ENCODE measurements at regions not wholly inside any gene's neighbourhood (a gene's known extent, or its start where the extent isn't known, plus 50 kb on each side); places are given as distances from the start of the nearest gene placed in this dataset.

DNA sequence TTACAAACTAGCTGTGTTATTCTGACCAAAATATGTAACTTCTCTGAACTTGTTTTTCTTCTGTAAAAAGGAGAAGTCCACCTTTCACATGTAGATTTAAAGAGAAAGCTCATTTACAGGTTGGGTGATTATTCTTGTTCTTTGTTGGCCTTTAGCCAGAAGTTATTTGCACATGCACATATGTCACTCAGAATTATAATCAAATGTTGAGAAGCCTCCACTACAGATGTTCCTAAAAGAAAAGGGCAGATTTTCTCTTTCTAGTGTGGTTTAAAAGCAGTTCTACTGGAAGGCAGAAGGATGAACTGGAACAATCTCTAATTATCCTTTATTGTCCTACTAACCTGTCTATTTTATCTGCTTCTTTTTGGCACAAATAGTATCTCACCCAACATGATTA is 209.8 kb upstream of the ELAVL2 start:
- TF ChIP-seq, protein P1, sequence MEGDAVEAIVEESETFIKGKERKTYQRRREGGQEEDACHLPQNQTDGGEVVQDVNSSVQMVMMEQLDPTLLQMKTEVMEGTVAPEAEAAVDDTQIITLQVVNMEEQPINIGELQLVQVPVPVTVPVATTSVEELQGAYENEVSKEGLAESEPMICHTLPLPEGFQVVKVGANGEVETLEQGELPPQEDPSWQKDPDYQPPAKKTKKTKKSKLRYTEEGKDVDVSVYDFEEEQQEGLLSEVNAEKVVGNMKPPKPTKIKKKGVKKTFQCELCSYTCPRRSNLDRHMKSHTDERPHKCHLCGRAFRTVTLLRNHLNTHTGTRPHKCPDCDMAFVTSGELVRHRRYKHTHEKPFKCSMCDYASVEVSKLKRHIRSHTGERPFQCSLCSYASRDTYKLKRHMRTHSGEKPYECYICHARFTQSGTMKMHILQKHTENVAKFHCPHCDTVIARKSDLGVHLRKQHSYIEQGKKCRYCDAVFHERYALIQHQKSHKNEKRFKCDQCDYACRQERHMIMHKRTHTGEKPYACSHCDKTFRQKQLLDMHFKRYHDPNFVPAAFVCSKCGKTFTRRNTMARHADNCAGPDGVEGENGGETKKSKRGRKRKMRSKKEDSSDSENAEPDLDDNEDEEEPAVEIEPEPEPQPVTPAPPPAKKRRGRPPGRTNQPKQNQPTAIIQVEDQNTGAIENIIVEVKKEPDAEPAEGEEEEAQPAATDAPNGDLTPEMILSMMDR (IDR thresholded peaks at IDR 0.05; ENCODE audit: insufficient read depth, low read length), result no peak
- no peak for TF ChIP-seq POLR2AphosphoS5 (IDR thresholded peaks at IDR 0.05; ENCODE audit: low read depth)
- TF ChIP-seq, protein P2, sequence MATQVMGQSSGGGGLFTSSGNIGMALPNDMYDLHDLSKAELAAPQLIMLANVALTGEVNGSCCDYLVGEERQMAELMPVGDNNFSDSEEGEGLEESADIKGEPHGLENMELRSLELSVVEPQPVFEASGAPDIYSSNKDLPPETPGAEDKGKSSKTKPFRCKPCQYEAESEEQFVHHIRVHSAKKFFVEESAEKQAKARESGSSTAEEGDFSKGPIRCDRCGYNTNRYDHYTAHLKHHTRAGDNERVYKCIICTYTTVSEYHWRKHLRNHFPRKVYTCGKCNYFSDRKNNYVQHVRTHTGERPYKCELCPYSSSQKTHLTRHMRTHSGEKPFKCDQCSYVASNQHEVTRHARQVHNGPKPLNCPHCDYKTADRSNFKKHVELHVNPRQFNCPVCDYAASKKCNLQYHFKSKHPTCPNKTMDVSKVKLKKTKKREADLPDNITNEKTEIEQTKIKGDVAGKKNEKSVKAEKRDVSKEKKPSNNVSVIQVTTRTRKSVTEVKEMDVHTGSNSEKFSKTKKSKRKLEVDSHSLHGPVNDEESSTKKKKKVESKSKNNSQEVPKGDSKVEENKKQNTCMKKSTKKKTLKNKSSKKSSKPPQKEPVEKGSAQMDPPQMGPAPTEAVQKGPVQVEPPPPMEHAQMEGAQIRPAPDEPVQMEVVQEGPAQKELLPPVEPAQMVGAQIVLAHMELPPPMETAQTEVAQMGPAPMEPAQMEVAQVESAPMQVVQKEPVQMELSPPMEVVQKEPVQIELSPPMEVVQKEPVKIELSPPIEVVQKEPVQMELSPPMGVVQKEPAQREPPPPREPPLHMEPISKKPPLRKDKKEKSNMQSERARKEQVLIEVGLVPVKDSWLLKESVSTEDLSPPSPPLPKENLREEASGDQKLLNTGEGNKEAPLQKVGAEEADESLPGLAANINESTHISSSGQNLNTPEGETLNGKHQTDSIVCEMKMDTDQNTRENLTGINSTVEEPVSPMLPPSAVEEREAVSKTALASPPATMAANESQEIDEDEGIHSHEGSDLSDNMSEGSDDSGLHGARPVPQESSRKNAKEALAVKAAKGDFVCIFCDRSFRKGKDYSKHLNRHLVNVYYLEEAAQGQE (IDR thresholded peaks at IDR 0.05; ENCODE audit: insufficient replicate concordance, low read depth), result no peak
- no peak for TF ChIP-seq GABPA (IDR thresholded peaks at IDR 0.05; ENCODE audit: low read depth)
- no peak for TF ChIP-seq SPI1 (IDR thresholded peaks at IDR 0.05; ENCODE audit: borderline replicate concordance, low read depth)

Measured in HL-60 (cell line).